Activated CD8-positive, alpha-beta T cell treated with anti-CD3 and anti-CD28 coated beads for 36 hours (primary cell): ENCODE measurements at regions not wholly inside any gene's neighbourhood (a gene's known extent, or its start where the extent isn't known, plus 50 kb on each side); places are given as distances from the start of the nearest gene placed in this dataset.

Source experiments
- ATAC-seq: fragments of 200-7000 bp; cut with Tn5 transposase; one replicate; pipeline ENCODE4 v1.10.0; 2021; ENCODE audit warnings: mild to moderate bottlenecking, moderate library complexity
- CTCF ChIA-PET: fragments of 350-600 bp; sonication (Branson Sonifier 250); formaldehyde crosslinking; loops from one replicate; lab custom pipeline; 2021; ENCODE audit warnings: antibody characterized with exemption; lab: Charles Lee
- POLR2A ChIA-PET: fragments of 350-600 bp; sonication (Branson Sonifier 250); formaldehyde crosslinking; loops from one replicate; lab custom pipeline; 2021; ENCODE audit warnings: antibody characterized with exemption; lab: Charles Lee
- DNase-seq: peaks from one replicate; pipeline ENCODE4 v3.0.0-alpha.2; 2020
- H3K27ac Mint-ChIP-seq: one replicate; pipeline ENCODE4 v1.8.0; 2021; ENCODE audit warnings: mild to moderate bottlenecking, mixed read lengths
- H3K27me3 Mint-ChIP-seq: one replicate; pipeline ENCODE4 v1.8.0; 2021; ENCODE audit warnings: mixed read lengths
- H3K36me3 Mint-ChIP-seq: one replicate; pipeline ENCODE4 v1.8.0; 2021; ENCODE audit warnings: low read depth, mixed read lengths
- H3K4me1 Mint-ChIP-seq: one replicate; pipeline ENCODE4 v1.8.0; 2021; ENCODE audit warnings: low read depth, mixed read lengths
- H3K4me3 Mint-ChIP-seq: one replicate; pipeline ENCODE4 v1.8.0; 2021; ENCODE audit warnings: mild to moderate bottlenecking, moderate library complexity, mixed read lengths
- H3K9me3 Mint-ChIP-seq: one replicate; pipeline ENCODE4 v1.8.0; 2021; ENCODE audit warnings: mixed read lengths
- CTCF ChIP-seq: fragments of 200-600 bp; IDR thresholded peaks from one replicate; pipeline ENCODE4 v1.8.0; 2022; ENCODE audit warnings: antibody characterized with exemption, mild to moderate bottlenecking
- intact Hi-C: fragments of 100-400 bp; cut with micrococcal nuclease; formaldehyde crosslinking; loops from one replicate; pipeline ENCODE4 v1.10.0; 2022

- Mint-ChIP-seq H3K9me3 (no peaks in the 10 kb centered on the region), H3K27ac (no peak overlapping the region), H3K36me3 (no peaks in the 10 kb centered on the region), H3K4me3 (no peak overlapping the region), H3K27me3 (peaks cover 1% of the 10 kb centered on the region), H3K4me1 (no peaks in the 10 kb centered on the region)
- DNase-seq (no peak), ATAC-seq (no peak)
- intact Hi-C loops: no loop called here
- ChIA-PET POLR2A (no interaction called here), CTCF (no interaction called here)
- TF ChIP-seq CTCF: no peak
Measured at GRCh38 chr12:118503476-118503875, 127.1 kb downstream of the SUDS3 start.

- H3K9me3 Mint-ChIP-seq: no peaks in the 10 kb centered on the region
- DNase-seq (no peak), ATAC-seq (no peak)
- no peaks in the 10 kb centered on the region for H3K36me3 Mint-ChIP-seq
- peaks cover 4% of the 10 kb centered on the region for H3K27me3 Mint-ChIP-seq
- TF ChIP-seq CTCF: no peak
- no peak overlapping the region for H3K4me3 Mint-ChIP-seq
- ChIA-PET POLR2A (no interaction called here), CTCF (no interaction called here)
- H3K27ac Mint-ChIP-seq: no peak overlapping the region
- intact Hi-C loops: no loop called here
- no peaks in the 10 kb centered on the region for H3K4me1 Mint-ChIP-seq
Measured at GRCh38 chr12:118512669-118513068, 136.3 kb downstream of the SUDS3 start.

- POLR2A ChIA-PET: no interaction called here
- Mint-ChIP-seq H3K36me3 (no peaks in the 10 kb centered on the region), H3K4me3 (no peak overlapping the region), H3K27me3 (peaks cover 4% of the 10 kb centered on the region), H3K9me3 (no peaks in the 10 kb centered on the region), H3K4me1 (no peaks in the 10 kb centered on the region), H3K27ac (no peak overlapping the region)
- TF ChIP-seq CTCF: no peak
- ATAC-seq (no peak), DNase-seq (no peak)
- CTCF ChIA-PET: no interaction called here
- intact Hi-C loops: no loop called here
Measured at GRCh38 chr12:118513611-118514010, 137.3 kb downstream of the SUDS3 start.

GRCh38 chr12:118514297-118514696 lies 137.9 kb downstream of the SUDS3 start:
- Mint-ChIP-seq H3K9me3 (no peaks in the 10 kb centered on the region), H3K4me1 (no peaks in the 10 kb centered on the region), H3K27ac (no peak overlapping the region), H3K27me3 (peaks cover 4% of the 10 kb centered on the region), H3K36me3 (no peaks in the 10 kb centered on the region), H3K4me3 (no peak overlapping the region)
- ChIA-PET POLR2A (no interaction called here), CTCF (no interaction called here)
- DNase-seq (no peak), ATAC-seq (no peak)
- no peak for TF ChIP-seq CTCF
- intact Hi-C loops: no loop called here

GRCh38 chr12:118520214-118521035 lies 144.1 kb downstream of the SUDS3 start:
- no peak for ATAC-seq
- Mint-ChIP-seq H3K27ac (no peak overlapping the region), H3K4me1 (no peaks in the 10 kb centered on the region), H3K4me3 (no peak overlapping the region), H3K9me3 (peaks cover 1% of the 10 kb centered on the region), H3K27me3 (no peaks in the 10 kb centered on the region), H3K36me3 (no peaks in the 10 kb centered on the region)
- no peak for TF ChIP-seq CTCF
- DNase-seq: no peak
- intact Hi-C loops: no loop called here
- CTCF ChIA-PET: no interaction called here
- POLR2A ChIA-PET: no interaction called here
